ENCODE measurements at regions not wholly inside any gene's neighbourhood (a gene's known extent, or its start where the extent isn't known, plus 50 kb on each side); places are given as distances from the start of the nearest gene placed in this dataset.

- TF ChIP-seq POLR2AphosphoS5 (IDR thresholded peaks at IDR 0.05; ENCODE audit: low read depth, low read length) (no peak), REST (IDR thresholded peaks at IDR 0.05; ENCODE audit: insufficient read depth in 1 of 2, low read depth in 2 of 2, low read length in 2 of 2) (no peak), FOXP2 (optimal IDR thresholded peaks at IDR 0.05; ENCODE audit: borderline replicate concordance, extremely low read depth, extremely low read length, insufficient read depth) (no peak)
These were observed 166.7 kb downstream of the ZDHHC21 start for GRCh38 chr9:14526504-14526903.
